Activated CD4-positive, alpha-beta memory T cell treated with anti-CD3 and anti-CD28 coated beads for 36 hours (primary cell): ENCODE measurements at regions not wholly inside any gene's neighbourhood (a gene's known extent, or its start where the extent isn't known, plus 50 kb on each side); places are given as distances from the start of the nearest gene placed in this dataset.
"Not testable (repeated sequence)": the region's sequence is repeated elsewhere in the genome, so short reads cannot be mapped to it uniquely, and the experiment has no call there.

Source experiments
- CTCF ChIA-PET: fragments of 350-600 bp; sonication (Branson Sonifier 250); formaldehyde crosslinking; loops from one replicate; lab custom pipeline; 2021; ENCODE audit warnings: antibody characterized with exemption, inconsistent platforms; lab: Charles Lee
- POLR2A ChIA-PET: fragments of 350-600 bp; sonication (Branson Sonifier 250); formaldehyde crosslinking; loops from one replicate; lab custom pipeline; 2021; ENCODE audit warnings: antibody characterized with exemption; lab: Charles Lee
- DNase-seq: peaks from one replicate; pipeline ENCODE4 v3.0.0-alpha.2; 2020
- H3K27ac Mint-ChIP-seq: one replicate; pipeline ENCODE4 v1.8.0; 2021; ENCODE audit warnings: mixed read lengths
- H3K27me3 Mint-ChIP-seq: one replicate; pipeline ENCODE4 v1.8.0; 2021; ENCODE audit warnings: mixed read lengths
- H3K36me3 Mint-ChIP-seq: one replicate; pipeline ENCODE4 v1.8.0; 2021; ENCODE audit warnings: mixed read lengths
- H3K4me1 Mint-ChIP-seq: one replicate; pipeline ENCODE4 v1.8.0; 2021; ENCODE audit warnings: low read depth, mixed read lengths
- H3K4me3 Mint-ChIP-seq: one replicate; pipeline ENCODE4 v1.8.0; 2021; ENCODE audit warnings: mild to moderate bottlenecking, mixed read lengths
- H3K9me3 Mint-ChIP-seq: one replicate; pipeline ENCODE4 v1.8.0; 2021; ENCODE audit warnings: mixed read lengths
- intact Hi-C: fragments of 100-400 bp; cut with micrococcal nuclease; formaldehyde crosslinking; loops from one replicate; pipeline ENCODE4 v1.15.1; 2023

GRCh38 chr5:39757131-39757530 lies 332.4 kb upstream of the DAB2 start:
- Mint-ChIP-seq H3K27me3 (peaks cover 1% of the 10 kb centered on the region), H3K4me1 (no peaks in the 10 kb centered on the region), H3K4me3 (no peak overlapping the region), H3K9me3 (no peaks in the 10 kb centered on the region), H3K27ac (no peak overlapping the region), H3K36me3 (no peaks in the 10 kb centered on the region)
- no peak for DNase-seq
- ChIA-PET POLR2A (no interaction called here), CTCF (no interaction called here)
- intact Hi-C loops = no loop called here

GRCh38 chr5:39755986-39756385 lies 331.2 kb upstream of the DAB2 start:
- Mint-ChIP-seq H3K36me3 (no peaks in the 10 kb centered on the region), H3K9me3 (no peaks in the 10 kb centered on the region), H3K27ac (no peak overlapping the region), H3K27me3 (peaks cover 1% of the 10 kb centered on the region), H3K4me1 (no peaks in the 10 kb centered on the region), H3K4me3 (no peak overlapping the region)
- no peak for DNase-seq
- ChIA-PET POLR2A (no interaction called here), CTCF (no interaction called here)
- intact Hi-C loops = no loop called here

GRCh38 chr5:39755452-39755851 lies 330.7 kb upstream of the DAB2 start:
- Mint-ChIP-seq H3K27ac (no peak overlapping the region), H3K4me3 (no peak overlapping the region), H3K9me3 (no peaks in the 10 kb centered on the region), H3K4me1 (no peaks in the 10 kb centered on the region), H3K27me3 (peaks cover 1% of the 10 kb centered on the region), H3K36me3 (no peaks in the 10 kb centered on the region)
- intact Hi-C loops = no loop called here
- DNase-seq = no peak
- ChIA-PET POLR2A (no interaction called here), CTCF (no interaction called here)

GRCh38 chr5:39753747-39754146 lies 329.0 kb upstream of the DAB2 start:
- DNase-seq, H3K4me3 Mint-ChIP-seq, H3K9me3 Mint-ChIP-seq, H3K27me3 Mint-ChIP-seq, H3K27ac Mint-ChIP-seq, H3K36me3 Mint-ChIP-seq, POLR2A ChIA-PET, CTCF ChIA-PET, intact Hi-C loops, H3K4me1 Mint-ChIP-seq: not testable (repeated sequence)

GRCh38 chr5:39750661-39751060 lies 325.9 kb upstream of the DAB2 start:
- ChIA-PET CTCF (no interaction called here), POLR2A (no interaction called here)
- H3K4me3 Mint-ChIP-seq = no peak overlapping the region
- H3K9me3 Mint-ChIP-seq = no peaks in the 10 kb centered on the region
- H3K27me3 Mint-ChIP-seq = peaks cover 2% of the 10 kb centered on the region
- DNase-seq = no peak
- no peak overlapping the region for H3K27ac Mint-ChIP-seq
- no peaks in the 10 kb centered on the region for H3K36me3 Mint-ChIP-seq
- intact Hi-C loops = no loop called here
- H3K4me1 Mint-ChIP-seq = no peaks in the 10 kb centered on the region

GRCh38 chr5:39742916-39743315 lies 318.1 kb upstream of the DAB2 start:
- Mint-ChIP-seq H3K4me3 (no peak overlapping the region), H3K4me1 (no peaks in the 10 kb centered on the region), H3K9me3 (no peaks in the 10 kb centered on the region), H3K36me3 (no peaks in the 10 kb centered on the region), H3K27me3 (peaks cover 5% of the 10 kb centered on the region), H3K27ac (no peak overlapping the region)
- POLR2A ChIA-PET = no interaction called here
- intact Hi-C loops = no loop called here
- no peak for DNase-seq
- CTCF ChIA-PET = no interaction called here

GRCh38 chr5:39740404-39740803 lies 315.6 kb upstream of the DAB2 start:
- H3K27me3 Mint-ChIP-seq = peaks cover 4% of the 10 kb centered on the region
- ChIA-PET CTCF (no interaction called here), POLR2A (no interaction called here)
- H3K36me3 Mint-ChIP-seq = no peaks in the 10 kb centered on the region
- H3K4me3 Mint-ChIP-seq = no peak overlapping the region
- H3K27ac Mint-ChIP-seq = no peak overlapping the region
- H3K4me1 Mint-ChIP-seq = no peaks in the 10 kb centered on the region
- no peaks in the 10 kb centered on the region for H3K9me3 Mint-ChIP-seq
- DNase-seq = no peak
- intact Hi-C loops = no loop called here

- H3K9me3 Mint-ChIP-seq = no peaks in the 10 kb centered on the region
- intact Hi-C loops = no loop called here
These were observed 307.4 kb upstream of the DAB2 start for GRCh38 chr5:39732166-39732565.

GRCh38 chr5:39730699-39731098 lies 305.9 kb upstream of the DAB2 start:
- CTCF ChIA-PET = no interaction called here
- intact Hi-C loops = no loop called here
- Mint-ChIP-seq H3K4me3 (no peak overlapping the region), H3K9me3 (no peaks in the 10 kb centered on the region), H3K36me3 (no peaks in the 10 kb centered on the region), H3K4me1 (no peaks in the 10 kb centered on the region), H3K27me3 (peaks cover 4% of the 10 kb centered on the region), H3K27ac (no peak overlapping the region)
- POLR2A ChIA-PET = no interaction called here
- DNase-seq = no peak

More at GRCh38 chr5:39732166-39732565, 307.4 kb upstream of the DAB2 start:
- Mint-ChIP-seq H3K4me3 (no peak overlapping the region), H3K27me3 (peaks cover 4% of the 10 kb centered on the region), H3K27ac (no peak overlapping the region), H3K4me1 (no peaks in the 10 kb centered on the region), H3K36me3 (no peaks in the 10 kb centered on the region)
- ChIA-PET POLR2A (no interaction called here), CTCF (no interaction called here)
- DNase-seq = no peak

GRCh38 chr5:39730006-39730405 lies 305.2 kb upstream of the DAB2 start:
- Mint-ChIP-seq H3K36me3 (no peaks in the 10 kb centered on the region), H3K4me3 (no peak overlapping the region), H3K4me1 (no peaks in the 10 kb centered on the region), H3K27ac (no peak overlapping the region), H3K27me3 (peaks cover 2% of the 10 kb centered on the region), H3K9me3 (no peaks in the 10 kb centered on the region)
- ChIA-PET CTCF (no interaction called here), POLR2A (no interaction called here)
- no peak for DNase-seq
- intact Hi-C loops = no loop called here

GRCh38 chr5:39726467-39726866 lies 301.7 kb upstream of the DAB2 start:
- H3K4me3 Mint-ChIP-seq = no peak overlapping the region
- intact Hi-C loops = no loop called here
- no peaks in the 10 kb centered on the region for H3K9me3 Mint-ChIP-seq
- POLR2A ChIA-PET = no interaction called here
- no peaks in the 10 kb centered on the region for H3K4me1 Mint-ChIP-seq
- peaks cover 2% of the 10 kb centered on the region for H3K27me3 Mint-ChIP-seq
- no peak for DNase-seq
- no peak overlapping the region for H3K27ac Mint-ChIP-seq
- CTCF ChIA-PET = no interaction called here
- no peaks in the 10 kb centered on the region for H3K36me3 Mint-ChIP-seq

- no peak overlapping the region for H3K4me3 Mint-ChIP-seq
- ChIA-PET POLR2A (no interaction called here), CTCF (interaction anchor here (0.6 kb wide), 1 partner anchor 149 kb away, joined by 3 read pairs; no protein-coding TSS in a partner anchor)
- no peaks in the 10 kb centered on the region for H3K27me3 Mint-ChIP-seq
- no peaks in the 10 kb centered on the region for H3K4me1 Mint-ChIP-seq
- no peaks in the 10 kb centered on the region for H3K9me3 Mint-ChIP-seq
- no peak overlapping the region for H3K27ac Mint-ChIP-seq
- H3K36me3 Mint-ChIP-seq = no peaks in the 10 kb centered on the region
- intact Hi-C loops = no loop called here
- DNase-seq = no peak
These were observed 296.6 kb upstream of the DAB2 start for GRCh38 chr5:39721394-39721793.

GRCh38 chr5:39720136-39720535 lies 295.4 kb upstream of the DAB2 start:
- Mint-ChIP-seq H3K4me3 (no peak overlapping the region), H3K27ac (no peak overlapping the region), H3K36me3 (no peaks in the 10 kb centered on the region), H3K4me1 (no peaks in the 10 kb centered on the region), H3K9me3 (no peaks in the 10 kb centered on the region), H3K27me3 (no peaks in the 10 kb centered on the region)
- DNase-seq = no peak
- POLR2A ChIA-PET = no interaction called here
- intact Hi-C loops = no loop called here
- CTCF ChIA-PET = interaction anchor here (1.3 kb wide), 1 partner anchor 1016 kb away, joined by 5 read pairs; no protein-coding TSS in a partner anchor
